HCT116 (cell line): ENCODE measurements at regions not wholly inside any gene's neighbourhood (a gene's known extent, or its start where the extent isn't known, plus 50 kb on each side); places are given as distances from the start of the nearest gene placed in this dataset.

ENCODE experiments used
- ATAC-seq: fragments of 200-7000 bp; cut with Tn5 transposase; 2 replicates; pipeline ENCODE4 v1.9.1; 2020; ENCODE audit warnings: mild to moderate bottlenecking, moderate library complexity
- BruUV-seq: library from RNA; stranded (reverse); fragments of 400-500 nt; replicated peaks from 2 replicates; lab custom pipeline; 2021; lab: Mats Ljungman, UMichigan
- CTCF ChIA-PET: fragments of 300-600 bp; sonication (Branson Sonifier 250); formaldehyde crosslinking; loops from one replicate; lab custom pipeline; 2021; ENCODE audit warnings: antibody characterized with exemption; lab: Charles Lee
- POLR2A ChIA-PET: fragments of 300-600, 350-600 bp; sonication (Branson Sonifier 250); formaldehyde crosslinking; loops from one replicate; lab custom pipeline; 2021; ENCODE audit warnings: antibody characterized with exemption; lab: Charles Lee
- RAD21 ChIA-PET, 2 experiments: fragments of 300-600 bp; sonication (Branson Sonifier 250); formaldehyde crosslinking; loops; one replicate each; lab custom pipeline; 2023; ENCODE audit warnings: low total read pairs in 2 of 2; ENCODE audit not compliant: uncharacterized antibody in 2 of 2, unreplicated experiment in 2 of 2, low non-redundant PET in 1 of 2; lab: Charles Lee
- DNase-seq: peaks from one replicate; pipeline ENCODE4 v3.0.0-alpha.2; 2010; ENCODE audit warnings: low read depth, low spot score
- H2AFZ ChIP-seq: fragments of 200-600 bp; shearing (Covaris generic), sonication (generic); 2 replicates; pipeline ENCODE4 v1.6.1; 2017; ENCODE audit warnings: low read depth, mixed run types, mixed read lengths, antibody characterized with exemption, low read length; ENCODE audit not compliant: poor library complexity, severe bottlenecking
- H3K27ac ChIP-seq: 2 replicates; pipeline ENCODE4 v1.5.1; 2012; ENCODE audit warnings: low read depth, low read length
- H3K27me3 ChIP-seq: fragments of 200-600 bp; sonication (generic); 2 replicates; pipeline ENCODE4 v1.6.1; 2016; ENCODE audit warnings: mixed run types, low read length, mixed read lengths; ENCODE audit not compliant: insufficient read depth
- H3K36me3 ChIP-seq, 2 experiments: fragments of 200-500 bp in 1 of 2; fragments of 200-600 bp in 1 of 2; sonication (Bioruptor generic) in 1 of 2; sonication (generic) in 1 of 2; 2 replicates each; pipeline versions ENCODE4 v1.5.1 to v1.6.1; 2014 to 2016; ENCODE audit warnings: low read length in 2 of 2, inconsistent platforms in 1 of 2, mixed read lengths in 1 of 2, mixed run types in 1 of 2; ENCODE audit not compliant: insufficient read depth in 2 of 2, control insufficient read depth in 1 of 2
- H3K4me1 ChIP-seq, 2 experiments: fragments of 200-600 bp in 1 of 2; sonication (generic) in 1 of 2; 2 replicates each; pipeline versions ENCODE4 v1.5.1 to v1.6.1; 2012 to 2017; ENCODE audit warnings: low read length in 2 of 2, inconsistent platforms in 1 of 2, mild to moderate bottlenecking in 1 of 2, mixed read lengths in 1 of 2, mixed run types in 1 of 2, moderate library complexity in 1 of 2; ENCODE audit not compliant: insufficient read depth in 2 of 2, control insufficient read depth in 1 of 2
- H3K4me2 ChIP-seq: fragments of 200-600 bp; sonication (generic); 2 replicates; pipeline ENCODE4 v1.6.1; 2017; ENCODE audit warnings: mixed run types, low read length, mixed read lengths
- H3K4me3 ChIP-seq, 2 experiments: fragments of 200-600 bp in 1 of 2; sonication (generic) in 1 of 2; replicated peaks in 1 of 2; 2 replicates each; pipeline ENCODE4 v1.5.1; 2011 to 2016; ENCODE audit warnings: low read length in 2 of 2, control low read depth in 1 of 2, low read depth in 1 of 2, mild to moderate bottlenecking in 1 of 2, mixed read lengths in 1 of 2, mixed run types in 1 of 2
- H3K79me2 ChIP-seq: fragments of 200-600 bp; sonication (generic); 2 replicates; pipeline ENCODE4 v1.6.1; 2017; ENCODE audit warnings: mild to moderate bottlenecking, mixed run types, low read length, moderate library complexity, mixed read lengths; ENCODE audit not compliant: insufficient read depth
- H3K9ac ChIP-seq: fragments of 200-600 bp; sonication (generic); 2 replicates; pipeline ENCODE4 v1.6.1; 2016; ENCODE audit warnings: low read length, mixed read lengths
- H3K9me2 ChIP-seq: fragments of 200-600 bp; sonication (generic), shearing (Covaris generic); 2 replicates; pipeline ENCODE4 v1.6.1; 2017; ENCODE audit warnings: mixed run types, mild to moderate bottlenecking, moderate library complexity; ENCODE audit not compliant: insufficient read depth
- H3K9me3 ChIP-seq, 2 experiments: fragments of 200-500 bp in 1 of 2; fragments of 200-600 bp in 1 of 2; sonication (Bioruptor generic) in 1 of 2; sonication (generic) in 1 of 2; 2 replicates each; pipeline ENCODE4 v1.6.1; 2014 to 2017; ENCODE audit warnings: low read length in 2 of 2, mixed read lengths in 2 of 2, inconsistent platforms in 1 of 2, low read depth in 1 of 2, mild to moderate bottlenecking in 1 of 2, mixed run types in 1 of 2, moderate library complexity in 1 of 2; ENCODE audit not compliant: control insufficient read depth in 1 of 2, insufficient read depth in 1 of 2
- H4K20me1 ChIP-seq: fragments of 200-600 bp; sonication (generic), shearing (Covaris generic); 2 replicates; pipeline ENCODE4 v1.6.1; 2017; ENCODE audit warnings: mixed run types, mild to moderate bottlenecking, moderate library complexity; ENCODE audit not compliant: insufficient read depth
- EZH2 ChIP-seq: fragments of 200-600 bp; sonication (generic); IDR thresholded peaks from 2 replicates; pipeline ENCODE4 v1.6.1; 2017; ENCODE audit warnings: antibody characterized with exemption, mixed run types
- FOSL1 ChIP-seq: IDR thresholded peaks from 2 replicates; pipeline ENCODE4 v1.6.1; 2012; ENCODE audit warnings: low read depth
- JUND ChIP-seq: IDR thresholded peaks from 2 replicates; pipeline ENCODE4 v1.6.1; 2012
- REST ChIP-seq: IDR thresholded peaks from 2 replicates; pipeline ENCODE4 v1.6.1; 2012; ENCODE audit warnings: low read depth
- SIN3A ChIP-seq: IDR thresholded peaks from 2 replicates; pipeline ENCODE4 v1.6.1; 2012; ENCODE audit warnings: low read depth
- SP1 ChIP-seq: IDR thresholded peaks from 2 replicates; pipeline ENCODE4 v1.6.1; 2012; ENCODE audit warnings: low read depth
- ZFX ChIP-seq: fragments of 450-650 bp; IDR thresholded peaks from 2 replicates; pipeline ENCODE4 v1.6.1; 2017
- ZNF274 ChIP-seq: fragments of 200-500 bp; sonication (Bioruptor generic); IDR thresholded peaks from 2 replicates; pipeline ENCODE4 v1.6.1; 2014; ENCODE audit warnings: mild to moderate bottlenecking, low read depth, low read length, inconsistent platforms
- intact Hi-C: fragments of 100-400 bp; cut with micrococcal nuclease; formaldehyde crosslinking; loops from 2 replicates; pipeline ENCODE4 v1.10.0; 2022
- TF ChIP-seq, protein P1 (sequence below): IDR thresholded peaks from 2 replicates; pipeline ENCODE4 v1.6.1; 2011; ENCODE audit warnings: mild to moderate bottlenecking, low read length, moderate library complexity; ENCODE audit not compliant: insufficient replicate concordance; ENCODE audit errors: extremely low read depth

DNA sequence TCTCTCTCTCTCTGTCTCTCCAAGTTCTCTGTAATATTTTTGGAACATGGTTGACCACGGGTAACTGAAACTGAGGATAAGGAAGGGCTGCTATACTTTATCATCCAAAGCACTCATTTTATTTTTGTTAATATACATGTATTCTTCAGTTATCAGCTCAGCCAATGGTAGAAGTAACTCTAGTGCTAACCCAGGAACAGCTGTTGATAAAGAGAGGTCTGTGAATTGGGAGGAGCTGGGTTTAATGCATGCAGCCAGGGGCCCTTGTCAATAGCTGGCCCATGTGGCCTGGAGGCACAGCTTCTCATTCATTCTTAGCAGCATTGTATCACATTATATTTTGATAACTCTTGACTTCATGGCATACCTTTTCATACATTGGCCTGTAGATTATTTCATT, 401.6 kb downstream of the EPHA4 start (continued):
- TF ChIP-seq REST: no peak
- no peak for TF ChIP-seq ZFX
- no peak for TF ChIP-seq ZNF274

DNA sequence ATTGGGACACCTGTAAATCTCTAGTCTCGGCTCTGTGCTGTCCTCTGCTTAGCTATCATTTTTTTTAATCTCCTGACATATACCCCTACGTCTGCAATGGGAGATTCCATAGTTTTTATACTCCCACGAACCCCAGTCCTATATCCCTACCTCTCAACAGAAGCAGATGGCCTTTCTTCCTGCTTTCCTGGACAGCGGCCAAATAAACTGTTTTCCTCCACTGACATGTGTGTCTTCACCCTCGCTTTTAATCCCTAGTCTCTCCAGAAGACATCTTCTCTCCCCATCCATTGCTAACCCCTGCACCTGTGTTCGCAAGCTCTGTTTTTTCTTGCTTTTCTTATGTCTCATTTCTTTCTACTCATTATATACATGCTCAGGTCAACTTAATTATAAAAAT, 395.4 kb downstream of the EPHA4 start:
- Histone ChIP-seq H3K4me2 (no peak overlapping the region), H3K79me2 (no peaks in the 10 kb centered on the region), H3K4me3 (no peak overlapping the region), H4K20me1 (no peaks in the 10 kb centered on the region), H3K9me2 (no peaks in the 10 kb centered on the region), H3K27ac (no peak overlapping the region), H2AFZ (no peak overlapping the region), H3K27me3 (no peaks in the 10 kb centered on the region), H3K36me3 (no peaks in the 10 kb centered on the region), H3K4me1 (no peaks in the 10 kb centered on the region), H3K9me3 (no peaks in the 10 kb centered on the region), H3K9ac (no peak overlapping the region)
- BruUV-seq: no TSS peak
- ChIA-PET CTCF (no interaction called here), RAD21 (no interaction called here), POLR2A (no interaction called here)
- ATAC-seq: no peak
- no peak for DNase-seq
- intact Hi-C loops: no loop called here
- TF ChIP-seq SP1: no peak
- TF ChIP-seq FOSL1: no peak
- TF ChIP-seq, protein P1, sequence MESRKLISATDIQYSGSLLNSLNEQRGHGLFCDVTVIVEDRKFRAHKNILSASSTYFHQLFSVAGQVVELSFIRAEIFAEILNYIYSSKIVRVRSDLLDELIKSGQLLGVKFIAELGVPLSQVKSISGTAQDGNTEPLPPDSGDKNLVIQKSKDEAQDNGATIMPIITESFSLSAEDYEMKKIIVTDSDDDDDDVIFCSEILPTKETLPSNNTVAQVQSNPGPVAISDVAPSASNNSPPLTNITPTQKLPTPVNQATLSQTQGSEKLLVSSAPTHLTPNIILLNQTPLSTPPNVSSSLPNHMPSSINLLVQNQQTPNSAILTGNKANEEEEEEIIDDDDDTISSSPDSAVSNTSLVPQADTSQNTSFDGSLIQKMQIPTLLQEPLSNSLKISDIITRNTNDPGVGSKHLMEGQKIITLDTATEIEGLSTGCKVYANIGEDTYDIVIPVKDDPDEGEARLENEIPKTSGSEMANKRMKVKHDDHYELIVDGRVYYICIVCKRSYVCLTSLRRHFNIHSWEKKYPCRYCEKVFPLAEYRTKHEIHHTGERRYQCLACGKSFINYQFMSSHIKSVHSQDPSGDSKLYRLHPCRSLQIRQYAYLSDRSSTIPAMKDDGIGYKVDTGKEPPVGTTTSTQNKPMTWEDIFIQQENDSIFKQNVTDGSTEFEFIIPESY: no peak
- no peak for TF ChIP-seq JUND
- no peak for TF ChIP-seq SIN3A
- no peak for TF ChIP-seq EZH2
